ENCODE measurements at regions not wholly inside any gene's neighbourhood (a gene's known extent, or its start where the extent isn't known, plus 50 kb on each side); places are given as distances from the start of the nearest gene placed in this dataset.

DNA sequence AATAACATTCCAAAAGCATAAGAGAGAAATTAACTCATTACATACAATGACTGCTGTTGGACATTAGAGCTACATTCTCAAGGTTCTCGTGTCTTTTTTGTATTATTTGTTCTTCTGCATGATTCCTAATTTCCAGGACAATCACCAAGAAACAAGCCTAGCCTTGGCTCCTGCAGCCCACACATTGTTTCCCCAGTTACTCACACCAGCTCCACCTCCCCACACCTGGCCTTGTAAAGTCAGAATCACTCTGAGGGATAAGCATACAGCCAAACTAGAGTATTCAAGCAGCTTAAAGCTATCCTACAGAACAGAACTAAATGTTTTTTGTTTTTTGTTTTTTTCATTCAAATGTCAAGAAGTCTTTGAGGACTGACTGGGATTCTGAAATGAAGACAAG, 189.2 kb downstream of the HINT1 start:
- TF ChIP-seq, protein P1, sequence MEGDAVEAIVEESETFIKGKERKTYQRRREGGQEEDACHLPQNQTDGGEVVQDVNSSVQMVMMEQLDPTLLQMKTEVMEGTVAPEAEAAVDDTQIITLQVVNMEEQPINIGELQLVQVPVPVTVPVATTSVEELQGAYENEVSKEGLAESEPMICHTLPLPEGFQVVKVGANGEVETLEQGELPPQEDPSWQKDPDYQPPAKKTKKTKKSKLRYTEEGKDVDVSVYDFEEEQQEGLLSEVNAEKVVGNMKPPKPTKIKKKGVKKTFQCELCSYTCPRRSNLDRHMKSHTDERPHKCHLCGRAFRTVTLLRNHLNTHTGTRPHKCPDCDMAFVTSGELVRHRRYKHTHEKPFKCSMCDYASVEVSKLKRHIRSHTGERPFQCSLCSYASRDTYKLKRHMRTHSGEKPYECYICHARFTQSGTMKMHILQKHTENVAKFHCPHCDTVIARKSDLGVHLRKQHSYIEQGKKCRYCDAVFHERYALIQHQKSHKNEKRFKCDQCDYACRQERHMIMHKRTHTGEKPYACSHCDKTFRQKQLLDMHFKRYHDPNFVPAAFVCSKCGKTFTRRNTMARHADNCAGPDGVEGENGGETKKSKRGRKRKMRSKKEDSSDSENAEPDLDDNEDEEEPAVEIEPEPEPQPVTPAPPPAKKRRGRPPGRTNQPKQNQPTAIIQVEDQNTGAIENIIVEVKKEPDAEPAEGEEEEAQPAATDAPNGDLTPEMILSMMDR (IDR thresholded peaks at IDR 0.05): no peak
- TF ChIP-seq POLR2A (IDR thresholded peaks at IDR 0.05) (no peak), EP300 (IDR thresholded peaks at IDR 0.05) (no peak)
